Transverse colon (tissue), 4 donors: ENCODE measurements at regions not wholly inside any gene's neighbourhood (a gene's known extent, or its start where the extent isn't known, plus 50 kb on each side); places are given as distances from the start of the nearest gene placed in this dataset.

ENCODE experiments used
- EP300 ChIP-seq: sonication (generic); formaldehyde crosslinking; IDR thresholded peaks from one replicate; pipeline ENCODE4 v1.6.1; 2017; ENCODE audit warnings: antibody characterized with exemption, low read depth
- POLR2A ChIP-seq: fragments of 450-650 bp; IDR thresholded peaks from one replicate; pipeline ENCODE4 v1.6.1; 2016; ENCODE audit warnings: antibody characterized with exemption, mild to moderate bottlenecking, moderate library complexity
- POLR2AphosphoS5 ChIP-seq, 3 donors: sonication (generic); formaldehyde crosslinking; IDR thresholded peaks; one replicate each; pipeline ENCODE4 v1.6.1; 2016; ENCODE audit warnings: antibody characterized with exemption in 3 of 3
- TF ChIP-seq, protein P1 (sequence below), 5 experiments: fragments of 200-600 bp in 3 of 5; fragments of 450-650 bp in 2 of 5; sonication (generic) in 3 of 5; IDR thresholded peaks; 1 replicate in 2 of 5; 2 replicates in 3 of 5; pipeline ENCODE4 v1.5.1; 2016 to 2017; ENCODE audit warnings: antibody characterized with exemption in 5 of 5, inconsistent platforms in 3 of 5, mild to moderate bottlenecking in 2 of 5, moderate library complexity in 1 of 5

DNA sequence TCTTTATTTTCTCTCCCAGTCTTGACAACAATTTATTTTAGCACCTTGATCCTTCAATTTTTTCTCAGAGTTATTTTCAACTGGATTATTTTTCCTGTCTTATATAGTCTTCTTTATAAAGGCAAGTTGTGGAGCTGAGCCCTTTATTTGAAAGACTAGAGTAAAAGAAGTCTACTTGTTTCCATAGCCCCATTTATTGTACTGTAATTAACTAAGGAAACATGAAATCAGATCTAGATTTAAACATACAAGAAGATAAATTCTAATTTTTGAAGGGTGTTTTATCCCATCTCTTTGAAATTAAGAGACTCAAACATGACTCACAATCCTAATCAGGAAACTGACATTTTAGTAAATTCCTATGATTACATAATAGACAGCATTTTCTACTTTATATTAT lies 2421.8 kb downstream of the LRRC4C start:
- TF ChIP-seq, protein P1, sequence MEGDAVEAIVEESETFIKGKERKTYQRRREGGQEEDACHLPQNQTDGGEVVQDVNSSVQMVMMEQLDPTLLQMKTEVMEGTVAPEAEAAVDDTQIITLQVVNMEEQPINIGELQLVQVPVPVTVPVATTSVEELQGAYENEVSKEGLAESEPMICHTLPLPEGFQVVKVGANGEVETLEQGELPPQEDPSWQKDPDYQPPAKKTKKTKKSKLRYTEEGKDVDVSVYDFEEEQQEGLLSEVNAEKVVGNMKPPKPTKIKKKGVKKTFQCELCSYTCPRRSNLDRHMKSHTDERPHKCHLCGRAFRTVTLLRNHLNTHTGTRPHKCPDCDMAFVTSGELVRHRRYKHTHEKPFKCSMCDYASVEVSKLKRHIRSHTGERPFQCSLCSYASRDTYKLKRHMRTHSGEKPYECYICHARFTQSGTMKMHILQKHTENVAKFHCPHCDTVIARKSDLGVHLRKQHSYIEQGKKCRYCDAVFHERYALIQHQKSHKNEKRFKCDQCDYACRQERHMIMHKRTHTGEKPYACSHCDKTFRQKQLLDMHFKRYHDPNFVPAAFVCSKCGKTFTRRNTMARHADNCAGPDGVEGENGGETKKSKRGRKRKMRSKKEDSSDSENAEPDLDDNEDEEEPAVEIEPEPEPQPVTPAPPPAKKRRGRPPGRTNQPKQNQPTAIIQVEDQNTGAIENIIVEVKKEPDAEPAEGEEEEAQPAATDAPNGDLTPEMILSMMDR (IDR thresholded peaks at IDR 0.05) = no peak
- TF ChIP-seq POLR2A (no peak), POLR2AphosphoS5 (IDR thresholded peaks at IDR 0.05) (no peak), EP300 (no peak)
